ENCODE measurements at regions not wholly inside any gene's neighbourhood (a gene's known extent, or its start where the extent isn't known, plus 50 kb on each side); places are given as distances from the start of the nearest gene placed in this dataset.

GRCh38 chr2:71786291-71787107 is 333.1 kb downstream of the DYSF start:
- no peak for DNase-seq
- Histone ChIP-seq H3K27me3 (ENCODE audit: insufficient read depth, low read length) (no peaks in the 10 kb centered on the region), H2BK12ac (ENCODE audit: low read length) (peak overlapping the region; percentile 42), H3K27ac (ENCODE audit: low read depth, low read length) (no peak overlapping the region), H3K4ac (ENCODE audit: low read depth, low read length) (no peak overlapping the region), H3K9me3 (ENCODE audit: insufficient read depth, low read depth, low read length) (peaks cover 2% of the 10 kb centered on the region), H2AK5ac (ENCODE audit: low read length) (peak overlapping the region; percentile 56), H3K4me2 (ENCODE audit: low read length) (no peak overlapping the region), H3K9ac (ENCODE audit: low read length) (no peak overlapping the region), H3K79me2 (ENCODE audit: control insufficient read depth, insufficient read depth, low read length, poor library complexity) (no peaks in the 10 kb centered on the region), H3K18ac (ENCODE audit: low read length) (no peak overlapping the region), H3K23ac (ENCODE audit: low read length) (no peak overlapping the region), H4K12ac (ENCODE audit: low read depth, low read length) (no peak overlapping the region), H2AFZ (ENCODE audit: insufficient read depth, low read length, poor library complexity) (no peak overlapping the region), H2BK120ac (ENCODE audit: insufficient read depth, low read length, poor library complexity) (no peak overlapping the region), H4K8ac (ENCODE audit: low read depth, low read length) (no peak overlapping the region), H4K91ac (ENCODE audit: low read depth, low read length) (no peak overlapping the region), H3K4me3 (ENCODE audit: low read depth, low read length) (no peak overlapping the region), H2BK5ac (ENCODE audit: low read depth, low read length, poor library complexity) (no peak overlapping the region), H3K79me1 (ENCODE audit: low read length) (peaks cover 7% of the 10 kb centered on the region), H3K14ac (ENCODE audit: low read length) (no peak overlapping the region), H3K36me3 (ENCODE audit: control insufficient read depth in 1 of 2, insufficient read depth in 2 of 2, low read length in 2 of 2) (no peaks in the 10 kb centered on the region), H3K4me1 (ENCODE audit: control insufficient read depth in 1 of 2, insufficient read depth in 2 of 2, low read length in 2 of 2) (peaks cover 21 to 23% of the 10 kb centered on the region in 2 experiments)
- WGBS (ENCODE audit: extremely low coverage, insufficient coverage, insufficient read length): no CpG with 5 or more reads among the region's 17 CpGs

GRCh38 chr2:71785516-71785981 is 332.2 kb downstream of the DYSF start:
- peak overlapping the region; percentile 9 for H2BK12ac ChIP-seq (ENCODE audit: low read length)
- H3K27me3 ChIP-seq (ENCODE audit: insufficient read depth, low read length): no peaks in the 10 kb centered on the region
- no peak overlapping the region for H2BK120ac ChIP-seq (ENCODE audit: insufficient read depth, low read length, poor library complexity)
- H3K9me3 ChIP-seq (ENCODE audit: insufficient read depth, low read depth, low read length): peaks cover under 1% of the 10 kb centered on the region
- H2AK5ac ChIP-seq (ENCODE audit: low read length): no peak overlapping the region
- H4K12ac ChIP-seq (ENCODE audit: low read depth, low read length): no peak overlapping the region
- no peak overlapping the region for H3K14ac ChIP-seq (ENCODE audit: low read length)
- H4K91ac ChIP-seq (ENCODE audit: low read depth, low read length): no peak overlapping the region
- peaks cover 17 to 20% of the 10 kb centered on the region in 2 experiments for H3K4me1 ChIP-seq (ENCODE audit: control insufficient read depth in 1 of 2, insufficient read depth in 2 of 2, low read length in 2 of 2)
- H3K4me3 ChIP-seq (ENCODE audit: low read depth, low read length): no peak overlapping the region
- H3K4me2 ChIP-seq (ENCODE audit: low read length): no peak overlapping the region
- H3K18ac ChIP-seq (ENCODE audit: low read length): no peak overlapping the region
- no peak overlapping the region for H3K4ac ChIP-seq (ENCODE audit: low read depth, low read length)
- H3K79me2 ChIP-seq (ENCODE audit: control insufficient read depth, insufficient read depth, low read length, poor library complexity): no peaks in the 10 kb centered on the region
- H2BK5ac ChIP-seq (ENCODE audit: low read depth, low read length, poor library complexity): no peak overlapping the region
- no peak overlapping the region for H3K9ac ChIP-seq (ENCODE audit: low read length)
- no CpG with 5 or more reads among the region's 23 CpGs for WGBS (ENCODE audit: extremely low coverage, insufficient coverage, insufficient read length)
- no peak overlapping the region for H4K8ac ChIP-seq (ENCODE audit: low read depth, low read length)
- H3K79me1 ChIP-seq (ENCODE audit: low read length): peaks cover 7% of the 10 kb centered on the region
- H3K36me3 ChIP-seq (ENCODE audit: control insufficient read depth in 1 of 2, insufficient read depth in 2 of 2, low read length in 2 of 2): no peaks in the 10 kb centered on the region
- no peak overlapping the region for H3K27ac ChIP-seq (ENCODE audit: low read depth, low read length)
- H3K23ac ChIP-seq (ENCODE audit: low read length): no peak overlapping the region
- H2AFZ ChIP-seq (ENCODE audit: insufficient read depth, low read length, poor library complexity): no peak overlapping the region
- no peak for DNase-seq

GRCh38 chr2:71784734-71785511 is 331.6 kb downstream of the DYSF start:
- no peak overlapping the region for H4K8ac ChIP-seq (ENCODE audit: low read depth, low read length)
- no peak overlapping the region for H4K12ac ChIP-seq (ENCODE audit: low read depth, low read length)
- DNase-seq: peak; percentile 88 to 93
- H3K79me2 ChIP-seq (ENCODE audit: control insufficient read depth, insufficient read depth, low read length, poor library complexity): no peaks in the 10 kb centered on the region
- no peak overlapping the region for H2AK5ac ChIP-seq (ENCODE audit: low read length)
- no peak overlapping the region for H3K14ac ChIP-seq (ENCODE audit: low read length)
- no peaks in the 10 kb centered on the region for H3K27me3 ChIP-seq (ENCODE audit: insufficient read depth, low read length)
- no peak overlapping the region for H3K9ac ChIP-seq (ENCODE audit: low read length)
- peaks cover 7% of the 10 kb centered on the region for H3K79me1 ChIP-seq (ENCODE audit: low read length)
- H3K36me3 ChIP-seq (ENCODE audit: control insufficient read depth in 1 of 2, insufficient read depth in 2 of 2, low read length in 2 of 2): no peaks in the 10 kb centered on the region
- peak overlapping the region; percentile 46 for H2BK12ac ChIP-seq (ENCODE audit: low read length)
- H4K91ac ChIP-seq (ENCODE audit: low read depth, low read length): no peak overlapping the region
- peaks cover 17 to 20% of the 10 kb centered on the region in 2 experiments for H3K4me1 ChIP-seq (ENCODE audit: control insufficient read depth in 1 of 2, insufficient read depth in 2 of 2, low read length in 2 of 2)
- H3K27ac ChIP-seq (ENCODE audit: low read depth, low read length): no peak overlapping the region
- H3K4me2 ChIP-seq (ENCODE audit: low read length): no peak overlapping the region
- no CpG with 5 or more reads among the region's 8 CpGs for WGBS (ENCODE audit: extremely low coverage, insufficient coverage, insufficient read length)
- no peak overlapping the region for H2BK120ac ChIP-seq (ENCODE audit: insufficient read depth, low read length, poor library complexity)
- no peak overlapping the region for H3K23ac ChIP-seq (ENCODE audit: low read length)
- no peaks in the 10 kb centered on the region for H3K9me3 ChIP-seq (ENCODE audit: insufficient read depth, low read depth, low read length)
- H3K4ac ChIP-seq (ENCODE audit: low read depth, low read length): no peak overlapping the region
- no peak overlapping the region for H3K18ac ChIP-seq (ENCODE audit: low read length)
- no peak overlapping the region for H2BK5ac ChIP-seq (ENCODE audit: low read depth, low read length, poor library complexity)
- no peak overlapping the region for H3K4me3 ChIP-seq (ENCODE audit: low read depth, low read length)
- H2AFZ ChIP-seq (ENCODE audit: insufficient read depth, low read length, poor library complexity): no peak overlapping the region

DNA sequence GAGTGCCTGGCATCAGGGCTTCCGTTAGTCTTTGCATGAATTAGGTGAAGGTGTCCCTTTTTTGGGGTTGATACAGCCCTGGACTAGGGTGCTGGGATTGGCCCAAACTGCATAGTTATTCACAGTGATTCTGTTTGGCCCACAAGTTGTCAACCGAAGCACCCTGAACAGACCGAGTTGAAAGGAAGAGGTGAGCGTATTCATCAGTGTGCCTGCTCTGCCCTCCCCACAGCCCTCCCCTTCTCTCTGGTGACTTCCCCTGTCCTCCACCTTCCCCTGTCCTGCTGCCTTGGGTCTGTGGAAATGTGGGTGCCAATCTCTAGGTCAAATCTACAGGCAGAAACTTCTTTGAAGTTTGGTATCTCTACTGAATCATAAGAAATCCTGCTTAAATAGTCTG is 330.5 kb downstream of the DYSF start:
- DNase-seq: no peak
- no peak overlapping the region for H3K23ac ChIP-seq (ENCODE audit: low read length)

More for the DNA sequence above, 330.5 kb downstream of the DYSF start:
- H3K4me3 ChIP-seq (ENCODE audit: low read depth, low read length): no peak overlapping the region
- H4K12ac ChIP-seq (ENCODE audit: low read depth, low read length): no peak overlapping the region
- no peak overlapping the region for H2BK120ac ChIP-seq (ENCODE audit: insufficient read depth, low read length, poor library complexity)
- H4K8ac ChIP-seq (ENCODE audit: low read depth, low read length): no peak overlapping the region
- H2BK5ac ChIP-seq (ENCODE audit: low read depth, low read length, poor library complexity): no peak overlapping the region
- no peak overlapping the region for H2AK5ac ChIP-seq (ENCODE audit: low read length)
- WGBS (ENCODE audit: extremely low coverage, insufficient coverage, insufficient read length): no CpG with 5 or more reads among the region's 4 CpGs
- no peak overlapping the region for H2BK12ac ChIP-seq (ENCODE audit: low read length)
- peaks cover 7% of the 10 kb centered on the region for H3K79me1 ChIP-seq (ENCODE audit: low read length)
- H3K79me2 ChIP-seq (ENCODE audit: control insufficient read depth, insufficient read depth, low read length, poor library complexity): no peaks in the 10 kb centered on the region
- H3K9ac ChIP-seq (ENCODE audit: low read length): peak overlapping the region; percentile 36
- H3K27ac ChIP-seq (ENCODE audit: low read depth, low read length): no peak overlapping the region
- H3K14ac ChIP-seq (ENCODE audit: low read length): no peak overlapping the region
- H3K18ac ChIP-seq (ENCODE audit: low read length): no peak overlapping the region
- no peaks in the 10 kb centered on the region for H3K27me3 ChIP-seq (ENCODE audit: insufficient read depth, low read length)
- H3K4me2 ChIP-seq (ENCODE audit: low read length): no peak overlapping the region
- no peak overlapping the region for H2AFZ ChIP-seq (ENCODE audit: insufficient read depth, low read length, poor library complexity)
- no peaks in the 10 kb centered on the region for H3K36me3 ChIP-seq (ENCODE audit: control insufficient read depth in 1 of 2, insufficient read depth in 2 of 2, low read length in 2 of 2)
- H3K9me3 ChIP-seq (ENCODE audit: insufficient read depth, low read depth, low read length): no peaks in the 10 kb centered on the region
- H3K4me1 ChIP-seq (ENCODE audit: control insufficient read depth in 1 of 2, insufficient read depth in 2 of 2, low read length in 2 of 2): peaks cover 17 to 20% of the 10 kb centered on the region in 2 experiments
- H4K91ac ChIP-seq (ENCODE audit: low read depth, low read length): no peak overlapping the region
- H3K4ac ChIP-seq (ENCODE audit: low read depth, low read length): no peak overlapping the region
